H9 (cell line): ENCODE measurements at regions not wholly inside any gene's neighbourhood (a gene's known extent, or its start where the extent isn't known, plus 50 kb on each side); places are given as distances from the start of the nearest gene placed in this dataset.

Experiments
- DNase-seq: peaks from one replicate; pipeline ENCODE4 v3.0.0-alpha.2; 2017
- H2AFZ ChIP-seq: one replicate; pipeline ENCODE4 v1.6.1; 2013; ENCODE audit warnings: mild to moderate bottlenecking, low read length, control low read depth, moderate library complexity
- H2AK5ac ChIP-seq: 2 replicates; pipeline ENCODE4 v1.6.1; 2013; ENCODE audit warnings: low read length, control low read depth, mixed read lengths; ENCODE audit not compliant: insufficient read length
- H2BK120ac ChIP-seq: one replicate; pipeline ENCODE4 v1.6.1; 2013; ENCODE audit warnings: low read depth, mild to moderate bottlenecking, low read length, control low read depth, inconsistent platforms; ENCODE audit not compliant: poor library complexity, severe bottlenecking
- H2BK12ac ChIP-seq: 2 replicates; pipeline ENCODE4 v1.6.1; 2013; ENCODE audit warnings: low read length, control low read depth, mixed read lengths, low read depth; ENCODE audit not compliant: insufficient read length
- H2BK15ac ChIP-seq: 2 replicates; pipeline ENCODE4 v1.6.1; 2013; ENCODE audit warnings: low read depth, low read length, control low read depth
- H2BK20ac ChIP-seq: one replicate; pipeline ENCODE4 v1.6.1; 2013; ENCODE audit warnings: low read depth, mild to moderate bottlenecking, low read length, control low read depth, inconsistent platforms; ENCODE audit not compliant: poor library complexity, severe bottlenecking
- H2BK5ac ChIP-seq: 2 replicates; pipeline ENCODE4 v1.6.1; 2013; ENCODE audit warnings: low read length, control low read depth, mixed read lengths; ENCODE audit not compliant: insufficient read length
- H3K14ac ChIP-seq: 2 replicates; pipeline ENCODE4 v1.6.1; 2013; ENCODE audit warnings: low read length, control low read depth; ENCODE audit not compliant: insufficient read depth
- H3K18ac ChIP-seq: 2 replicates; pipeline ENCODE4 v1.6.1; 2013; ENCODE audit warnings: low read depth, mild to moderate bottlenecking, mixed read lengths, low read length, control low read depth; ENCODE audit not compliant: insufficient read length
- H3K23ac ChIP-seq: 2 replicates; pipeline ENCODE4 v1.6.1; 2013; ENCODE audit warnings: low read length, control low read depth, mixed read lengths, low read depth; ENCODE audit not compliant: insufficient read length
- H3K23me2 ChIP-seq: 2 replicates; pipeline ENCODE4 v1.6.1; 2013; ENCODE audit warnings: low read depth, mild to moderate bottlenecking, mixed read lengths, low read length, control low read depth; ENCODE audit not compliant: insufficient read length, poor library complexity, severe bottlenecking
- H3K27ac ChIP-seq: 2 replicates; pipeline ENCODE4 v1.5.1; 2013; ENCODE audit warnings: low read length, control low read depth, mixed read lengths, low read depth; ENCODE audit not compliant: insufficient read length
- H3K27me3 ChIP-seq: 2 replicates; pipeline ENCODE4 v1.6.1; 2013; ENCODE audit warnings: low read length, control low read depth, inconsistent platforms; ENCODE audit not compliant: insufficient read depth
- H3K4ac ChIP-seq: 2 replicates; pipeline ENCODE4 v1.6.1; 2013; ENCODE audit warnings: low read depth, mild to moderate bottlenecking, control low read depth, inconsistent platforms, low read length, moderate library complexity
- H3K4me1 ChIP-seq: 2 replicates; pipeline ENCODE4 v1.6.1; 2013; ENCODE audit warnings: low read length, control low read depth, inconsistent platforms; ENCODE audit not compliant: insufficient read depth
- H3K4me2 ChIP-seq: 2 replicates; pipeline ENCODE4 v1.6.1; 2013; ENCODE audit warnings: low read length, control low read depth, mixed read lengths; ENCODE audit not compliant: insufficient read length, insufficient read depth
- H3K56ac ChIP-seq: 2 replicates; pipeline ENCODE4 v1.6.1; 2013; ENCODE audit warnings: low read depth, mild to moderate bottlenecking, mixed read lengths, low read length, control low read depth; ENCODE audit not compliant: insufficient read length
- H3K79me1 ChIP-seq: 2 replicates; pipeline ENCODE4 v1.6.1; 2013; ENCODE audit warnings: low read depth, mild to moderate bottlenecking, moderate library complexity, low read length, control low read depth, inconsistent platforms; ENCODE audit not compliant: insufficient read depth, poor library complexity, severe bottlenecking
- H3K79me2 ChIP-seq: 2 replicates; pipeline ENCODE4 v1.6.1; 2013; ENCODE audit warnings: low read length, control low read depth, inconsistent platforms; ENCODE audit not compliant: insufficient read depth
- H3K9ac ChIP-seq: 2 replicates; pipeline ENCODE4 v1.6.1; 2013; ENCODE audit warnings: low read length, control low read depth, mixed read lengths; ENCODE audit not compliant: insufficient read length; ENCODE audit errors: extremely low read depth
- H3K9me3 ChIP-seq: one replicate; pipeline ENCODE4 v1.6.1; 2013; ENCODE audit warnings: low read depth, low read length, inconsistent platforms; ENCODE audit not compliant: control insufficient read depth
- H3T11ph ChIP-seq: one replicate; pipeline ENCODE4 v1.6.1; 2013; ENCODE audit warnings: mild to moderate bottlenecking, low read length, control low read depth, inconsistent platforms
- H4K20me1 ChIP-seq: one replicate; pipeline ENCODE4 v1.6.1; 2013; ENCODE audit not compliant: control insufficient read depth, insufficient read length, insufficient read depth
- H4K5ac ChIP-seq: 2 replicates; pipeline ENCODE4 v1.6.1; 2013; ENCODE audit warnings: low read depth, mild to moderate bottlenecking, mixed read lengths, low read length, control low read depth; ENCODE audit not compliant: insufficient read length
- H4K8ac ChIP-seq: replicated peaks from 2 replicates; pipeline ENCODE4 v1.6.1; 2013; ENCODE audit warnings: low read length, control low read depth, mixed read lengths, low read depth; ENCODE audit not compliant: insufficient read length
- H4K91ac ChIP-seq: 2 replicates; pipeline ENCODE4 v1.6.1; 2013; ENCODE audit warnings: low read depth, mild to moderate bottlenecking, moderate library complexity, mixed read lengths, low read length, control low read depth; ENCODE audit not compliant: insufficient read length
- H3K27ac Mint-ChIP-seq, 3 experiments: 2 replicates in 2 of 3; 3 replicates in 1 of 3; pipeline ENCODE4 v1.8.0; 2020 to 2021; ENCODE audit warnings: mixed read lengths in 3 of 3, mild to moderate bottlenecking in 1 of 3, moderate library complexity in 1 of 3
- H3K27me3 Mint-ChIP-seq: 2 replicates; pipeline ENCODE4 v1.8.0; 2021; ENCODE audit warnings: low read depth, mild to moderate bottlenecking, moderate library complexity, mixed read lengths
- H3K36me3 Mint-ChIP-seq, 3 experiments: 2 replicates in 2 of 3; 3 replicates in 1 of 3; pipeline ENCODE4 v1.8.0; 2020 to 2021; ENCODE audit warnings: low read depth in 3 of 3, mixed read lengths in 3 of 3; ENCODE audit not compliant: insufficient read depth in 1 of 3
- H3K4me1 Mint-ChIP-seq, 2 experiments: 2 replicates each; pipeline ENCODE4 v1.8.0; 2020; ENCODE audit warnings: mixed read lengths in 2 of 2
- H3K4me3 Mint-ChIP-seq, 2 experiments: 2 replicates in 1 of 2; 3 replicates in 1 of 2; pipeline ENCODE4 v1.8.0; 2020 to 2021; ENCODE audit warnings: mild to moderate bottlenecking in 2 of 2, mixed read lengths in 2 of 2, moderate library complexity in 1 of 2
- H3K9me3 Mint-ChIP-seq, 2 experiments: 2 replicates in 1 of 2; 3 replicates in 1 of 2; pipeline ENCODE4 v1.8.0; 2020; ENCODE audit warnings: mild to moderate bottlenecking in 2 of 2, mixed read lengths in 2 of 2, moderate library complexity in 1 of 2
- CTCF ChIP-seq: fragments of 200-600 bp; sonication (generic); conservative IDR thresholded peaks from 3 replicates; pipeline ENCODE4 v1.8.0; 2021; ENCODE audit warnings: antibody characterized with exemption, mild to moderate bottlenecking
- WGBS: extraction: QIAGEN DNeasy Blood & Tissue Kit; methylation state at CpG from one replicate; pipeline ENCODE4 v1.1.7; 2013; ENCODE audit warnings: missing lambda C conversion rate, low lambda C conversion rate, mixed read lengths; ENCODE audit not compliant: insufficient read length; ENCODE audit errors: extremely low coverage; 5-methylcytosine and 5-hydroxymethylcytosine counted together

GRCh38 chr12:4193821-4194220, 79.7 kb upstream of the CCND2 start:
- Histone ChIP-seq H3K56ac (no peak overlapping the region), H2BK20ac (no peak overlapping the region), H3K79me1 (no peaks in the 10 kb centered on the region), H2BK5ac (no peak overlapping the region), H4K91ac (no peak overlapping the region), H3K9ac (no peak overlapping the region), H2BK15ac (no peak overlapping the region), H3K23ac (no peak overlapping the region), H3K14ac (no peak overlapping the region), H3K4me1 (no peaks in the 10 kb centered on the region; the same call in none of the 2 replicates), H3K23me2 (no peaks in the 10 kb centered on the region), H2AK5ac (no peak overlapping the region), H3T11ph (no peak overlapping the region), H3K27ac (no peak overlapping the region), H3K4ac (no peak overlapping the region), H4K8ac (no peak overlapping the region), H3K9me3 (no peaks in the 10 kb centered on the region), H2BK12ac (no peak overlapping the region), H3K27me3 (no peaks in the 10 kb centered on the region), H2BK120ac (no peak overlapping the region), H3K79me2 (no peaks in the 10 kb centered on the region), H3K18ac (no peak overlapping the region), H3K4me2 (no peak overlapping the region), H4K5ac (no peak overlapping the region), H4K20me1 (no peaks in the 10 kb centered on the region), H2AFZ (no peak overlapping the region)
- WGBS, result no CpG with 5 or more reads among the region's 8 CpGs
- H3K4me3 Mint-ChIP-seq, result no peak overlapping the region
- H3K27ac Mint-ChIP-seq, result no peak overlapping the region; a peak in 1 of 7 replicates
- H3K4me1 Mint-ChIP-seq, result peaks cover 19 to 32% of the 10 kb centered on the region in 2 experiments
- peaks cover 14% of the 10 kb centered on the region for H3K27me3 Mint-ChIP-seq
- TF ChIP-seq CTCF, result no peak
- H3K36me3 Mint-ChIP-seq, result no peaks in the 10 kb centered on the region
- H3K9me3 Mint-ChIP-seq, result 0 out of 5 replicates have a peak, but pooled peaks cover 0 to 3% of the 10 kb centered on the region in 2 experiments
- DNase-seq, result no peak
